K562 (cell line): ENCODE measurements at regions not wholly inside any gene's neighbourhood (a gene's known extent, or its start where the extent isn't known, plus 50 kb on each side); places are given as distances from the start of the nearest gene placed in this dataset.

Source experiments
- ATF1 ChIP-seq, 2 experiments: fragments of 450-650 bp in 1 of 2; IDR thresholded peaks; 2 replicates each; pipeline ENCODE4 v1.6.1; 2016; ENCODE audit warnings: missing compliant biosample characterization in 1 of 2, missing genetic modification characterization in 1 of 2
- ATF3 ChIP-seq, 2 experiments: fragments of 450-650 bp in 1 of 2; sonication (generic) in 1 of 2; formaldehyde crosslinking in 1 of 2; IDR thresholded peaks in 1 of 2; conservative IDR thresholded peaks in 1 of 2; 2 replicates each; pipeline versions ENCODE4 v1.6.1 to v1.8.1; 2016 to 2023; ENCODE audit warnings: mild to moderate bottlenecking in 2 of 2, moderate library complexity in 2 of 2, inconsistent platforms in 1 of 2, missing genetic modification reagents in 1 of 2
- ATF7 ChIP-seq: fragments of 450-650 bp; IDR thresholded peaks from 2 replicates; pipeline ENCODE4 v1.7.1; 2014; ENCODE audit warnings: mild to moderate bottlenecking, moderate library complexity
- KAT8 ChIP-seq: fragments of 450-650 bp; IDR thresholded peaks from 2 replicates; pipeline ENCODE4 v1.6.1; 2016; ENCODE audit warnings: low read depth, mild to moderate bottlenecking
- RBBP5 ChIP-seq: fragments of 200-600 bp; sonication (generic); IDR thresholded peaks from 2 replicates; pipeline ENCODE4 v1.6.1; 2012; ENCODE audit warnings: borderline replicate concordance, mild to moderate bottlenecking, low read length, control low read depth, inconsistent platforms; ENCODE audit not compliant: insufficient read depth, poor library complexity, severe bottlenecking
- RHOXF2B ChIP-seq: fragments of 250-450 bp; sonication (Bioruptor Pico); conservative IDR thresholded peaks from 2 replicates; pipeline ENCODE4 v1.5.1; 2021
- SMAD4 ChIP-seq: fragments of 250-450 bp; sonication (Bioruptor Pico); conservative IDR thresholded peaks from 2 replicates; pipeline ENCODE4 v1.8.0; 2021; ENCODE audit warnings: inconsistent platforms, mild to moderate bottlenecking, moderate library complexity
- SNRNP70 ChIP-seq: fragments of 200-400 bp; formaldehyde crosslinking; optimal IDR thresholded peaks from 2 replicates; pipeline ENCODE3; 2017; ENCODE audit warnings: low read depth, low read length
- SP1 ChIP-seq: sonication (generic); formaldehyde crosslinking; IDR thresholded peaks from 2 replicates; pipeline ENCODE4 v1.8.1; 2022; ENCODE audit warnings: mild to moderate bottlenecking, missing genetic modification reagents
- TF ChIP-seq, protein P1 (sequence below): fragments of 250-450 bp; sonication (Bioruptor Pico); IDR thresholded peaks from 2 replicates; pipeline ENCODE4 v1.4.0; 2020; ENCODE audit warnings: mild to moderate bottlenecking
- TF ChIP-seq, protein P2 (sequence below): sonication (generic); formaldehyde crosslinking; IDR thresholded peaks from 2 replicates; pipeline ENCODE4 v1.8.1; 2023; ENCODE audit warnings: mild to moderate bottlenecking, missing genetic modification reagents, moderate library complexity
- TF ChIP-seq, protein P3 (sequence below): fragments of 250-450 bp; sonication (Bioruptor Pico); IDR thresholded peaks from 2 replicates; pipeline ENCODE4 v1.5.0; 2021; ENCODE audit warnings: mild to moderate bottlenecking, borderline replicate concordance

DNA sequence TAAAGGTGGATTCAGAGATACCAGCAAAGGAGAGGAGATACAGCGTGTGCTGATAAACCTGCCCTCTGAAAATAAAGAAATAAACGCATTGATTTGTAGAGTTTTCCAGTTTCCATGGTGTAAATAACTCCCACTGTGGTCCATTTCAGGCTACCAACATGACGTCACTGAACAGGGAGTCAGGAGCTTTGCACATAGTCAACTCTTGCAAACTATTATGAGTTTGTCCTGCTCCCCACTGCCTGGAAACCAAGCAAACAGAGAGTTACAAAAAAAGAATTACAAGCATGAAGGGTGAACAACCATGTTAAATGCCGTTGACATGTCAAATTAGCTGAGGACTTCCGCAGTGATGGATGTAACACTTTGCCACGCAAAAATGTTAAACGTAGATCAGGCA, 70.4 kb upstream of the GATA2 start (continued):
- TF ChIP-seq, protein P1, sequence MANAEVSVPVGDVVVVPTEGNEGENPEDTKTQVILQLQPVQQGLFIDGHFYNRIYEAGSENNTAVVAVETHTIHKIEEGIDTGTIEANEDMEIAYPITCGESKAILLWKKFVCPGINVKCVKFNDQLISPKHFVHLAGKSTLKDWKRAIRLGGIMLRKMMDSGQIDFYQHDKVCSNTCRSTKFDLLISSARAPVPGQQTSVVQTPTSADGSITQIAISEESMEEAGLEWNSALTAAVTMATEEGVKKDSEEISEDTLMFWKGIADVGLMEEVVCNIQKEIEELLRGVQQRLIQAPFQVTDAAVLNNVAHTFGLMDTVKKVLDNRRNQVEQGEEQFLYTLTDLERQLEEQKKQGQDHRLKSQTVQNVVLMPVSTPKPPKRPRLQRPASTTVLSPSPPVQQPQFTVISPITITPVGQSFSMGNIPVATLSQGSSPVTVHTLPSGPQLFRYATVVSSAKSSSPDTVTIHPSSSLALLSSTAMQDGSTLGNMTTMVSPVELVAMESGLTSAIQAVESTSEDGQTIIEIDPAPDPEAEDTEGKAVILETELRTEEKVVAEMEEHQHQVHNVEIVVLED (CRISPR knock-in tag) = no peak
- peak; percentile 62 for TF ChIP-seq ATF3 (IDR thresholded peaks at IDR 0.05)
- no peak for TF ChIP-seq ATF3 (CRISPR knock-in tag; conservative IDR thresholded peaks at IDR 0.05)
- TF ChIP-seq SP1 = no peak
- no peak for TF ChIP-seq RBBP5
- TF ChIP-seq ATF1 (CRISPR knock-in tag; IDR thresholded peaks at IDR 0.05) = no peak
- TF ChIP-seq ATF1 (tag; IDR thresholded peaks at IDR 0.05) = peak; percentile 17; the same call in 1 of the 2 replicates
- TF ChIP-seq, protein P2, sequence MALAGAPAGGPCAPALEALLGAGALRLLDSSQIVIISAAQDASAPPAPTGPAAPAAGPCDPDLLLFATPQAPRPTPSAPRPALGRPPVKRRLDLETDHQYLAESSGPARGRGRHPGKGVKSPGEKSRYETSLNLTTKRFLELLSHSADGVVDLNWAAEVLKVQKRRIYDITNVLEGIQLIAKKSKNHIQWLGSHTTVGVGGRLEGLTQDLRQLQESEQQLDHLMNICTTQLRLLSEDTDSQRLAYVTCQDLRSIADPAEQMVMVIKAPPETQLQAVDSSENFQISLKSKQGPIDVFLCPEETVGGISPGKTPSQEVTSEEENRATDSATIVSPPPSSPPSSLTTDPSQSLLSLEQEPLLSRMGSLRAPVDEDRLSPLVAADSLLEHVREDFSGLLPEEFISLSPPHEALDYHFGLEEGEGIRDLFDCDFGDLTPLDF (CRISPR knock-in tag) = no peak
- TF ChIP-seq KAT8 = no peak
- TF ChIP-seq ATF7 = peak; percentile 70; the same call in 1 of the 2 replicates
- TF ChIP-seq SMAD4 (CRISPR knock-in tag) = no peak
- TF ChIP-seq, protein P3, sequence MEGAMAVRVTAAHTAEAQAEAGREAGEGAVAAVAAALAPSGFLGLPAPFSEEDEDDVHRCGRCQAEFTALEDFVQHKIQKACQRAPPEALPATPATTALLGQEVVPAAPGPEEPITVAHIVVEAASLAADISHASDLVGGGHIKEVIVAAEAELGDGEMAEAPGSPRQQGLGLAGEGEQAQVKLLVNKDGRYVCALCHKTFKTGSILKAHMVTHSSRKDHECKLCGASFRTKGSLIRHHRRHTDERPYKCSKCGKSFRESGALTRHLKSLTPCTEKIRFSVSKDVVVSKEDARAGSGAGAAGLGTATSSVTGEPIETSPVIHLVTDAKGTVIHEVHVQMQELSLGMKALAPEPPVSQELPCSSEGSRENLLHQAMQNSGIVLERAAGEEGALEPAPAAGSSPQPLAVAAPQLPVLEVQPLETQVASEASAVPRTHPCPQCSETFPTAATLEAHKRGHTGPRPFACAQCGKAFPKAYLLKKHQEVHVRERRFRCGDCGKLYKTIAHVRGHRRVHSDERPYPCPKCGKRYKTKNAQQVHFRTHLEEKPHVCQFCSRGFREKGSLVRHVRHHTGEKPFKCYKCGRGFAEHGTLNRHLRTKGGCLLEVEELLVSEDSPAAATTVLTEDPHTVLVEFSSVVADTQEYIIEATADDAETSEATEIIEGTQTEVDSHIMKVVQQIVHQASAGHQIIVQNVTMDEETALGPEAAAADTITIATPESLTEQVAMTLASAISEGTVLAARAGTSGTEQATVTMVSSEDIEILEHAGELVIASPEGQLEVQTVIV (CRISPR knock-in tag) = no peak
- TF ChIP-seq SNRNP70 = no peak
- no peak for TF ChIP-seq RHOXF2B (CRISPR knock-in tag)
